NCI-H1092 (cell line): ENCODE measurements at regions not wholly inside any gene's neighbourhood (a gene's known extent, or its start where the extent isn't known, plus 50 kb on each side); places are given as distances from the start of the nearest gene placed in this dataset.
"Not testable (repeated sequence)": the region's sequence is repeated elsewhere in the genome, so short reads cannot be mapped to it uniquely, and the experiment has no call there.

ENCODE experiments used
- DNase-seq: peaks from one replicate; lab custom pipeline; 2025; lab: John Stamatoyannopoulos, UW

GRCh38 chr2:116133381-116133942 lies 1681.0 kb upstream of the DDX18 start:
- DNase-seq: no peak

DNA sequence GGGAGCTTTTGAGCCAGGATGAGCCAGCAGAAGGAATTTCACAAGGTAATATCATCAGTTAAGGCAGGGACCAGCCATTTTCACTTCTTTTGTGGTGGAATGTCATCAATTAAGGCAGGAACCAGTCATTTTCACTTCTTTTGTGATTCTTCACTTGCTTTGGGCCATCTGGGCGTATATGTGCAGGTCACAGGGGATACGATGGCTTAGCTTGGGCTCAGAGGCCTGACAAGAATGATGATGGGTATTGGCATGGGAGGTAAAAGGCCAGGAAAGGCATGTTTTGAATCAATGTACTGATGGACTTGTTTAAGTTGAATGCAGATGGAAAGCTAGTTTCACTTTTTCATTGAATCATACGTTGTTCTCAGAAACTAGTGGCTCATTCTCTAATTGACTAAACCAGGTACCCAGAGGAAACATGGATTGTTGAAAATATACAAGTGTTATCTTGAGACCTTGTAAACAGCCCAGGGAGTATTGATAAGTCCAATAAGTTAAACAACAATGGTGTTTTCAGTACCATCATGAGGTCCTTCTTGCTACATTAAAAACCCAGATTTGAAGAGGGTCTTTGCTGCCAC lies 1672.5 kb upstream of the DDX18 start:
- no peak for DNase-seq

- DNase-seq: no peak
Measured at GRCh38 chr2:116142644-116143227, 1671.8 kb upstream of the DDX18 start.

DNA sequence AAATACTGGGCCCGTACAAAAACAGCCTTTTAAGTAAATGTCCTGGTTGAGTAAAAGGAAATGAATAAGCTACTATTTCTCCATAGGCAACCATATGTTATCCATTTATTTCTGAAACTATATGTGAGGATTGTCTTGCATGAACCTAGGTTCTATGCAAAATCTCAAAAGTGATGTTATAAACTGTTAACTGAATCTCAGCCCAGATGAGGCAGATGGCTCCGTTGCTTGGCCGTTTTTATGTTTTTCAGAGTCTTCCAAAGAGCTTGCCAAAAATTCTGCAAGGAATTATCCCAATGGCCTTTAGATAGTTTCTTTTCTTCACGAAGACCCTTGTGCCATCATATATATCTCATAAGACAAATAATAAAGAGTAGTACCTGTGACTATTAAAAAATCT lies 1669.5 kb upstream of the DDX18 start:
- DNase-seq: no peak

DNA sequence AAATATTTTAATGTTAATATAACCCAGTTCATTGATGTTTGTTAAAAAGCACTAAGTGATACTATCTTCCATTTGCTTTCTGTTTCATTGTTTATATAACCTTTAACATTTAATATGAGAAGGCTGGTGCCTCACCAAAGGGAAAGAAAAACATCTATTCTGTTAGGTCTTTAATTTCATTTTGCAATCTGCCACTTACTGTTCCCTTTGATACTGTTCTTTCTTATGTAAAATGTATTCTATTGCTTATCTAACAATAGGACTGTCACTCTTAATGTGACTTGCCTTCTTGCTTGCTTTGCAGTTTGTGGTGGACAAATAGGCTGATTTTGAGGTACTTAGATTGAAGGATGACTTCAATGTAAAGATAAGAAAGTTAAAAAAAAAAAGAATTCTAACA lies 1666.1 kb upstream of the DDX18 start:
- no peak for DNase-seq

DNA sequence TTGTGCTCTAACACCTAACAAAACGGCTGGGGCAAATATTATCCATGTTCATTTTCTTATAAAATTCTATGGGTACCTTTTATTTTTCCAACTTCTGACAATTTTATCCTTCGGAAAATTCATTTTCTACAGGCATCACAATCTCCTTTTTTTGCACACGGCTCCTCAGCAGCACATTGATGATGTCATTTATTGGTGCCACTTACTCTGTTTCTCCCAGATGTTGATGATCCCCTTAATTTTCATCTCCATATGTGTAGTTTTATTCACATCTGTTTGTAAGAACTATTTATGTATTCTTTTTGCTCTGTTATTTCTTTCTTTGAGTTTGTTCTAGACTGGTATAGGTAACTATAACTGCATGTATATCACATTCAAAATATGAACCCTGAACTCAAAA lies 1660.8 kb upstream of the DDX18 start:
- DNase-seq: no peak

DNA sequence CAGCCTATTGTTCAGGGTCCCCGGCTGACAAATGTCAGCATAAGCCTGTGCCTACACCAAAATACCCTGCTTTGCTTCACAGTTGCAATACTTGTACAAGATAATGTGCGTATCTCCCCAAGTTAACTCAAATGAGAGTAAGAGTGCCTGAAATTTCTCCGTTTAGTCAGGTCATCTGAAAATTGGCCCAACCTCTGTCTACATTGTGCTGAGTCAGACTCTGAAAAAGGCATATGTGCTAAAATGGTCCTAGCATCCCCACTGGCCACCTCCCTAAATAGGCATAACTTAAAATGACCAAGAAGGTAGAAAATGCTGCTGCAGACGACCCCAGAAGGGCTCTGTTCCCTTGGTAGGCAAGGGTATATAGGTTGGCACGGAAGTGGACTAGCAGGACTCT lies 1653.8 kb upstream of the DDX18 start:
- no peak for DNase-seq

- DNase-seq: no peak
Measured at GRCh38 chr2:116162395-116162794, 1652.1 kb upstream of the DDX18 start.

DNA sequence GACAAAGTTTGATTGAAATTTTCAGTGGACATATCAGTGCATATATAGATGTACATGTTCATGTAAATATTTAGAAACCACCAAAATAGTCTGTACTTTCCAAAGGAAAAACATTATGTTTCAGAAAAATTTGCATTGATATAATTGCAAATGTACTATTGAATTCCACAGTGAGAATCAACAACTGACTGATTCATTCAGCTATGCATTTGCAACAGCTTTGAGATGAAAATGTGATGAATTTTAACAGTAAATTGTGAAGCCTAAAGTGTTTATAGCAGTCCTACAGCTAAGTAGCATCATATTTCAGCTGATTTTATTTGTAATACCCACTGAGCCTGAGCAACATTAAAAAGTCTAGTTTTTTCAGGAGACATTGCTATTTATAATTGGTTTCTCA lies 1647.4 kb upstream of the DDX18 start:
- DNase-seq: no peak

DNA sequence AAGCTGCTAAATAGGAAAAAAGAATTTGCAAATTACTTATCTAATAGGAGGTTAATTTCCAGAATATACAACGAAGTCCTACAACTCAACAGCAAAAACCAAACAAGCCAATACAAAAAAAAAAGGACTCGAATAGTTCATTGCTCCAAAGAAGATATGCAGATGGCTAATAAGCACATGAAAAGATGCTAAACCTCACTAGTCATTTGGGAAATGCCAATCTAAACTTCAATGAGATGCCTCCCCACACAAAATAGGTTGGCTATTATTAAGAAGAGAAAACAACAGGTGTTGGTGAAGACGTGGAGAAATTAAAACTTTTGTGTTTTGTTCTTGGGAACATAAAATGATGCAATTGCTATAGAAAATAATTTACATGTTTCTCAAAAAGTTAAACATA lies 1634.4 kb upstream of the DDX18 start:
- DNase-seq: no peak

DNA sequence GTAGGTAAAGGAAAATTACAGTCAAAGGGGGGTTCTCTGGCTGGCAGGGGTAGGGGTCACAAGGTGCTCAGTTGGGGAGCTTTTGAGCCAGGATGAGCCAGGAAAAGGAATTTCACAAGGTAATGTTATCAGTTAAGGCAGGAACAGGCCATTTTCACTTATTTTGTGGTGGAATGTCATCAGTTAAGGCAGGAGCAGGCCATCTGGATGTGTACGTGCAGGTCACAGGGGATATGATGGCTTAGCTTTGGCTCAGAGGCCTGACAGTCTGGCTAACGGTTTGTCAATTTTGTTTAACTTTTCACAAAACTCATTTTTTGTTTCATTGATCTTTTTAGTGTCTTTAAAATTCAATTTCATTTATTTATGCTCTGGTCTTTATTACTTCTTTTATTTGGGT lies 1623.8 kb upstream of the DDX18 start:
- DNase-seq: not testable (repeated sequence)

- DNase-seq: no peak
Measured at GRCh38 chr2:116200086-116200485, 1614.4 kb upstream of the DDX18 start.

- no peak for DNase-seq
Measured at GRCh38 chr2:116211719-116212118, 1602.8 kb upstream of the DDX18 start.

- DNase-seq: no peak
Measured at GRCh38 chr2:116222793-116223192, 1591.7 kb upstream of the DDX18 start.

- DNase-seq: no peak
Measured at GRCh38 chr2:116223912-116224311, 1590.6 kb upstream of the DDX18 start.

DNA sequence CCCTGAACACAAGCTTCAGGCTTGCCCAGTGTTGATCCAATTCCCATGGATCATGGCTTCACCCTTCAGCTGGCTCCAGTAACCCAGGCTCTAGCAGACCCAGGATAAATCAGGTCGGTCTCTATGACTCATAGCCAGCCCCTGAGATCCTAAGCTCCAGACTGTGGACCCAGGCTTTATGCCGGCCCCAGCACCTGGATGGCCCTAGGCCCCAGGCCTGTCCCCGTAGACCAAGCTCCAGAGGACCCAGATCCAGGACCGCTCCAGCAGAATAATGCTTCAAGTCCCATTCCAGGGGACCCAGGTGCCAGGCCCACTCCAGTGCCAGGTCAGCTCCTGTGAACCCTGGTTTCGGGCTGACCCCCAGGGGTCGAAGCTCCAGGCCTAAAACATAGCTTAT lies 1589.9 kb upstream of the DDX18 start:
- no peak for DNase-seq

DNA sequence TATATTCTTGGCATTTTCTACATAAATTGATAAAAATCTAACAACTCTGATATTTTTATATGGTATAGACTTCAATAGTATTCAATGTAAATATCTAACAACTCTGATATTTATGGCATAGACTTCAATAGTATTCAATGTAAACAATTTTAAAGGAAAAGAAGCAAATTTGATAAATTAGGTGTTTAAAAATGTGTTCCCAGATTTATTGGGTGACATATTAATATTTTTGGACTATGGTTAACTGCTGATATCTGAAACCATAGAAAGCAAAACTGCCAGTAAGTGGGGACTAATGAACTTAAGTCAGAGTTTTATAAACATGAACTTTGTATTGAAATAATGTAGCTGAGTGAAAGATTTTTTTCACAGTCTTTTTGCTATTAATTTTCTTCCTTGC lies 1576.0 kb upstream of the DDX18 start:
- DNase-seq: no peak

- DNase-seq: no peak
Measured at GRCh38 chr2:116250376-116250775, 1564.1 kb upstream of the DDX18 start.

- DNase-seq: no peak
Measured at GRCh38 chr2:116264872-116265271, 1549.6 kb upstream of the DDX18 start.

- DNase-seq: no peak
Measured at GRCh38 chr2:116269040-116269439, 1545.5 kb upstream of the DDX18 start.

DNA sequence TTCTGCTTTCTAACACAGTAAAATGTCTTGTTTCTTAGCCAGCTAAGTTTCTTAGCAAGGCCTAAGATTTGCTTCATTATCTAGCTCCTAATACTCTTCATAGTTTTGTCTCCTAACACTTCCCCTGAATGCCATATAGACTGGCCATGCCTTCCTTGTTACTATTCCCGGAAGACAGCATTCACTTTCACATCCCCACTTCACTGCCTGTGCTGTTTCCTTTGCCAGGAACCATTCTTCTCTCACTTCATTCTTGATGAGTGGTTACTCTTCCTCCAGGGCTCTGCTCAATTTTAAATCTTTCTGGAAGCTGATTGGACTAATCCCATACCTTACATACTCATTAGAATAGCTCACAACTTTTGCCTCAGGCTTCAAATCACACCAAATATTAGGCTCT lies 1510.2 kb upstream of the DDX18 start:
- DNase-seq: no peak

- no peak for DNase-seq
Measured at GRCh38 chr2:116317111-116317510, 1497.4 kb upstream of the DDX18 start.

GRCh38 chr2:116318551-116318950 lies 1495.9 kb upstream of the DDX18 start:
- not testable (repeated sequence) for DNase-seq

DNA sequence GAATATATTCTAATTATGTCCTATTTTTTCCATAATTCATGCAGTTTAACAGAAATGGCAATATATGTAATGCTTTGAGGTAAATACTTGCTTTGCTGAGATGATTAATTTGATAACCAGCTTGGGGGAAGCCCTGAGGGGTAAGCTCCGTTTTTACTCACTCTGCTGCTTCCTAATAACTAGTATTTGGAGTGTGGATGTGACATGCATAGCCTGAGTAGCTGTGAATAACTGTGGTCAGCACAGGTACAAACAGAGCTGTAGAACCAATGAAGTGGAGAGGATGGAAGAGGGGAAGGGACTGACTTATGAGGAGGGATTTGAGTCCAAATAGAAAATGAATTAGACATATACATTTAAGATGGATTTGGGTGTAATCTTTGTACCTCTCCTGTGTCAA lies 1495.5 kb upstream of the DDX18 start:
- no peak for DNase-seq
